ENCODE measurements at regions not wholly inside any gene's neighbourhood (a gene's known extent, or its start where the extent isn't known, plus 50 kb on each side); places are given as distances from the start of the nearest gene placed in this dataset.

- no peak for DNase-seq (ENCODE audit: low read depth in 1 of 2, low spot score in 1 of 2)
These were observed 49.8 kb upstream of the GADD45A start for GRCh38 chr1:67635055-67635809.
